ENCODE measurements at regions not wholly inside any gene's neighbourhood (a gene's known extent, or its start where the extent isn't known, plus 50 kb on each side); places are given as distances from the start of the nearest gene placed in this dataset.
A peak's percentile ranks its signal among the peaks of the same experiment; 100 is the strongest.

GRCh38 chr22:44379817-44380755, 67.3 kb upstream of the SHISAL1 start:
- Histone ChIP-seq H3K4me1 (peaks cover 0 to 21% (median 11%) of the 10 kb centered on the region in 4 donors), H3K27me3 (no peaks in the 10 kb centered on the region), H3K36me3 (no peaks in the 10 kb centered on the region), H3K27ac (peak overlapping the region in 1 of 4 donors; percentile 49), H3K9me3 (peaks cover 0 to 6% (median under 1%) of the 10 kb centered on the region in 4 donors), H3K4me3 (no peak overlapping the region)
- DNase-seq, result peak; percentile 47
- intact Hi-C loops (cut with DNase I), result no loop called here
- 76 to 79% methylated on average over 14 of the region's 14 CpGs for WGBS, 2 donors
- TF ChIP-seq POLR2A (IDR thresholded peaks at IDR 0.05), result no peak
- no peak for TF ChIP-seq CTCF (IDR thresholded peaks at IDR 0.05)
- no peak for TF ChIP-seq EP300 (IDR thresholded peaks at IDR 0.05)
- TF ChIP-seq POLR2AphosphoS5 (IDR thresholded peaks at IDR 0.05), result no peak

- peak; percentile 6 for DNase-seq
- peaks cover 0 to 8% (median 2%) of the 10 kb centered on the region in 4 donors for H3K9me3 ChIP-seq
- no peaks in the 10 kb centered on the region for H3K36me3 ChIP-seq
- H3K4me1 ChIP-seq, result peaks cover 0 to 21% (median 11%) of the 10 kb centered on the region in 4 donors
- no peaks in the 10 kb centered on the region for H3K27me3 ChIP-seq
- H3K27ac ChIP-seq, result no peak overlapping the region
- TF ChIP-seq POLR2AphosphoS5 (IDR thresholded peaks at IDR 0.05), result no peak
- no peak for TF ChIP-seq CTCF (IDR thresholded peaks at IDR 0.05)
- TF ChIP-seq POLR2A (IDR thresholded peaks at IDR 0.05), result no peak
- TF ChIP-seq EP300 (IDR thresholded peaks at IDR 0.05), result no peak
- H3K4me3 ChIP-seq, result no peak overlapping the region
- intact Hi-C loops (cut with DNase I), result no loop called here
Observed at GRCh38 chr22:44378380-44378779, 65.6 kb upstream of the SHISAL1 start.

- Histone ChIP-seq H3K27ac (no peak overlapping the region), H3K36me3 (no peaks in the 10 kb centered on the region), H3K4me1 (peaks cover 0 to 3% (median 0%) of the 10 kb centered on the region in 4 donors), H3K4me3 (no peak overlapping the region), H3K9me3 (peaks cover 0 to 8% (median 2%) of the 10 kb centered on the region in 4 donors), H3K27me3 (no peaks in the 10 kb centered on the region)
- intact Hi-C loops (cut with DNase I), result no loop called here
- TF ChIP-seq EP300 (IDR thresholded peaks at IDR 0.05) (no peak), POLR2AphosphoS5 (IDR thresholded peaks at IDR 0.05) (no peak), POLR2A (IDR thresholded peaks at IDR 0.05) (no peak), CTCF (IDR thresholded peaks at IDR 0.05) (no peak)
- no peak for DNase-seq
- 45 to 70% methylated on average over 1 of the region's 1 CpG for WGBS, 2 donors
Observed at GRCh38 chr22:44375451-44375850, 62.7 kb upstream of the SHISAL1 start.

- H3K4me3 ChIP-seq, result no peak overlapping the region
- intact Hi-C loops (cut with DNase I), result no loop called here
- H3K9me3 ChIP-seq, result peaks cover 0 to 8% (median 2%) of the 10 kb centered on the region in 4 donors
- TF ChIP-seq POLR2A (IDR thresholded peaks at IDR 0.05), result no peak
- no peak for TF ChIP-seq CTCF (IDR thresholded peaks at IDR 0.05)
- no peak for TF ChIP-seq EP300 (IDR thresholded peaks at IDR 0.05)
- no peak for TF ChIP-seq POLR2AphosphoS5 (IDR thresholded peaks at IDR 0.05)
- no peaks in the 10 kb centered on the region for H3K4me1 ChIP-seq
- no peaks in the 10 kb centered on the region for H3K27me3 ChIP-seq
- no peak overlapping the region for H3K27ac ChIP-seq
- peak; percentile 46 for DNase-seq
- no peaks in the 10 kb centered on the region for H3K36me3 ChIP-seq
- WGBS, 2 donors, result 70 to 79% methylated on average over 3 of the region's 3 CpGs
Observed at GRCh38 chr22:44373234-44373633, 60.5 kb upstream of the SHISAL1 start.

All from sigmoid colon (tissue), 6 donors.